HG02588 (cell line): ENCODE measurements at regions not wholly inside any gene's neighbourhood (a gene's known extent, or its start where the extent isn't known, plus 50 kb on each side); places are given as distances from the start of the nearest gene placed in this dataset.
A peak's percentile ranks its signal among the peaks of the same experiment; 100 is the strongest.

Experiments used
- ATAC-seq: cut with Tn5 transposase; IDR thresholded peaks from one replicate; pipeline ENCODE4 v1.9.1; 2021; ENCODE audit warnings: mild to moderate bottlenecking, moderate library complexity; ENCODE audit not compliant: unreplicated experiment

DNA sequence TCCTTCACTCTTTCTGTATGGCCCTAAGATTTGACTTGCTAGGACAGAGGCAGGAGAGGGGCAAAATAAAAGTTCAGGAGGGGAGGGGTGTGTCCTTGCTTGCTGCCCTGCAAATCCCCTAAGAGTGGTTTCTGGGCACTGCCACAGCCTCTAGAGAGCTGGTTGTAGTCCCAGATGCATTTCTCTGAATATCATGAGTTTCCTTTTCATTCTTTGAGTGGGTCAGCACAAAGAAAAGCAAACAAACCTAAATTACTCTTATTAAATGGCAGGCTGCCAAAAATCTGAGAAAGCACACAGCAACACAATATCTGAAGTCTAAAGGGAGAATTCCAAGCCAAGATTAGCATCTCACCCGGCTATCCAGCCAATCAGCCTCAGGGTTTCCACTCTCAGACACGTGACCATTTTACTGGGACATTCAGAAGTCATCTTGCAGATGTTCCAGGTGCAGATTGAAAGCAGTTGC is 919.3 kb downstream of the TUSC7 start:
- ATAC-seq, result peak; percentile 30

DNA sequence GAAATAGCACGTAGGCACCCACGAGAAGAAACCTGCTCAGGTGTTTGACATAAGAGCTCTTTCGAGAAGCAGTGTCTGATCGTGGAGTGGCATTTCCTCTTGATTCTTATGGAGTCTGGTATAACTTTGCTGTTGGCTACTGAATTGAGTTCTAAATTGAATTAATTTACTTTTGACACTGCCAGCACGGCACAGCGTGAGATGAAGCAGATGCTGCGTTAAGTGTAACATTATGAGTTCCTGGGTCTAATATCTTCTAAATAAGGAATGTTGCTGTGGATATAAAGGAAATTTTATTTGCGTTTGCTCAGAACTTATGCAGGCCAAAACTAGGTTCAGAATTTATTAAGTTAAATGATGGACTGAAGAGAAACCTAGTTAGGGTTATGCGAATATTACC is 919.9 kb downstream of the TUSC7 start:
- no peak for ATAC-seq

DNA sequence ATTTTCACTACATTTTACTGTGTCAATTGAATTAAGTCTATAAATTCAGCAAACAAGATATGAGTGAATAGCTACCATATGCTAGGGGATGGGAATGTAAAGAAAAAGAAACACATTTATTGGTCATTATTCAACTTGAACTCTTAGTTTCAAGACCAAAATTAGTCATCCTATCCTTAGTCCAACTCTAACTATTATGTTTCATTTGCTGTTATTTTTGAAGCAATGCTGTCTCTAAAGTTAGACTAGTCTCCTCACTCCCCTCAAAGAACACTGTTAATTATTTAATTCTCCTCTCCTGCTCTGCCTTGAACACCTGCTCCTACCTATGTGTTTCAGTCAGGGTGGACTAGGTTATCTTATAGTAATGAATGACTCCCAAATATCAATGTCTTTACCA is 920.9 kb downstream of the TUSC7 start:
- peak; percentile 53 for ATAC-seq

DNA sequence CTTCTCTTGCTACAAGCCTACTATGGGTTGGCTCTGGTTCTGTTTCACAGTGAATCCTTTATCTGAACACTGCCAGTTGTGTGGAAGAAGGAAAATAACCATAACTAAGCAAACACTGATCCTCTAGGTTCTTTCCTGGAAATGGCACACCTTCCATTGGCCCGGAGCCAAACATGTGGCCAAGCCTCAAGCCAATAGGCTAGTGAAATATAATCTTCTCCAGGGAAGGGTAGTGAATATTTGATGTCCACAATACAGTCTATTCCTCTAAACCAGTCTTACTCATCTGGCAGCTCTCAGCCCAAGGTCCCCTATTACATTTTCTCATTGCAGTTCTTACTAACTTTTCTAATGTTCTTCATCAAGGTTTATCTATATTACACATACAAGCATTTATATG is 921.3 kb downstream of the TUSC7 start:
- ATAC-seq, result no peak

DNA sequence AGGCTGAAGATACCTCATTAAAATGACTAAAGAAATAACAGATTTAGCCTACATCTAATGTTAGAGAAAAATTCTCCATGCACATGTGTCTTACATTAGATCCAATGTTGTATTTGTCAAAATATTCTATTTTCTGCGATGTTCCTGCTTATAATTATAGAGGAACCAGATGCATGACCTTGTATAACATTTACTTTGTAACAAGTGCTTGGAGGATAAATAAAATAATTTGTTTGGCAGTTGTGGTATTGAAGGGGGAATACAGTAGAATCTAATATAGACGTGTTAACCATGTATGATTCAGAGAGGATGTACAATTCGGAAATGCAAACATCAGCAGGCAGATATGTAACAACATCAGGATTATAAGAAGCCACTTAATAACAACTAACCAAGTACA is 922.2 kb downstream of the TUSC7 start:
- no peak for ATAC-seq

DNA sequence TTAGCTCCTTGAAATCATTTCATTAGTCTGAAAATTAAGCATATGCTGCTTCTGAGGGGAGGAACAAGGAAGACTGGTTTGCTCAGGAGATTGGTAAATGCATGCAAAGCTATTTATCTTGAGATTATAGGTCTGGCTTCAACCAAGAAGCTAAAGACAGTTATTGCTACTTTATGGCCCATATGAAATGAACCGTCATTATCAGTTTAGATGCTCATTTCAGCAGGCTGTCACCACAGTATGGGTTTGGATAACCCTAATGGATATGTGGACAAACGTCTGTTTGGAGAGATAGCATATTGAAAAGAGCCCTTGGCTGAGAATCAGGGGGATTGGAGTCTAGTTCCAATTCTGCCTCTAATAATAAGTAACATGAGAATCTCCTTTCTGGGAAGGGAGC is 922.6 kb downstream of the TUSC7 start:
- no peak for ATAC-seq

DNA sequence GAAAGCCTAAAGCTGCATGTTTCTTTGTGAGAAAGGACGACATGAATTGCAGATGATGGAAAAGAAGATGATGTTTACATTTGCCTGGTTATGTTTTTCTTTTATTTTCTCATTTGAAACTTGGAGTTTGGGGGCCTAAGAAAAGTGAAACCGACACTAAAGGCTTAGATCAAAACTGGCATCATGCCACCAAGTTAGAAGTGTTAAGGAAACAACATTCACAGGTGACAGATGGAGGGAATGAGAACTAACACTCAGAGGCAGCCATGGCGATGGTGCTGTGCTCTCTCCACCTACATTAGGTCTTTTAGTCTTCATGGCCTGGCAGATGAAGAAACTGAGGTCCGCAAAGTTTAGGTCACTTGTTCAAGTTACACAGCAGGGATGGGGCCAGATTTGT is 923.6 kb downstream of the TUSC7 start:
- ATAC-seq, result no peak

DNA sequence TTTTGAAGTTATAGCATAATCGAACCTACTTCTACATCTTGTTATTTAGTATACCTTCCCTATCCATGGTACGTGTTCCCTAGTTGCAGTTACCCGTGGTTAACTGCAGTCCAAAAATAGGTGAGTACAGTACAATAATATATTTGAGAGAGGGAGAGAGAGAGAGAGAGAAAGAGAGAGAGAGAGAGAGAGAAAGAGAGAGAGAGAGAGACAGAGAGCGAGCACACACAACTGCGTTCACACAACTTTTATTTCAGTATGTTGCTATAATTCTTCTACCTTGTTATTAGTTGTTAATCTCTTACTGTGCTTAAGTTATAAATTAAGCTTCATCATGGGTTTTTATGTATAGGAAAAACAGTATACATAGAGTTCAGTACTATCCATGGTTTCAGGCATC is 928.1 kb downstream of the TUSC7 start:
- no peak for ATAC-seq

DNA sequence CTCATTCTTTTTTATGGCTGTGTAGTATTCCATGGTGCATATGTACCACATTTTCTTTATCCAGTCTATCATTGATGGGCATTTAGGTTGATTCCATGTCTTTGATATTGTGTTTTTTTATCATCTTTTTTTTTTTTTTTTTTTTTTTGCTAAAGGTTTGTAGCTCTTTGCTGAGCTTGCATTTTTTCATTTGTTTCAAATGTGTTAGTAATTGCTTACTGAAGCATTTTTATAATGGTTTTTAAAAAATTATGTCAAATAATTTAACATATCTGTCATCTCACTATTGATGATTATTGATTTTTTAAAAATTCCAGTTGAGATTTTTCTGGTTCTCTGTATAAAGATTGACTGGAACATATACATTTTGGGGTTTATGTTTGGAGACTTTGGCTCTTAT is 934.6 kb downstream of the TUSC7 start:
- ATAC-seq, result no peak

DNA sequence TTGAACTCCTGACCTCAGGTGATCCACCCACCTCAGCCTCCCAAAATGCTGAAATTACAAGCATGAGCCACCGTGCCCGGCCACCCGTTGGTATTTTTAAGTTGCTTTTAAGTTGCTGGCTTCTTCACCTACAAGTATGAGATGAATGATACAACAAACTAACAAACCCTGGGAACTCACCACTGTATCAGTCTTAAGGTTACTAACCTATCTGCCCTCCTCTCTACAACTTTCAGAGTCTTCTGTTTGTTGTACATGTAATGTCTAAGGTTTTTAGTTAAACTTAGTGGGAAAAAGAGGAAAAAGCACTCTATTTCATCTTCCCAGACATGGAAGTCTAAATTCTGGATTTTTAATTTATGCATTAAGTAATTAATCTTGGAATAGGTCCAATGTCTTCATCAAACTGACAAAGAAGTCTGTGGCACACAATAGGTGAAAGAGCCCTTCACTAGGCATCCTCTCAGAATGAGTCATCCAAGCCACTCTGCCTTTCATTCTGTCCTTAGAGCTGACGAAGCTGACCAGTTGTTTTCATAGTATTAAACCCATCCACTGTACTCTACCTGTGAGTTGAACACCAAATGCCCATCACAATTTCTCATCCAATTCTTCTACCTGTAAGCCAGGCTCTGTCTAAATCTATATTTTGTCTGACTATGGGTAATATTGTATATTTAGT is 936.1 kb downstream of the TUSC7 start:
- ATAC-seq, result peak; percentile 92

DNA sequence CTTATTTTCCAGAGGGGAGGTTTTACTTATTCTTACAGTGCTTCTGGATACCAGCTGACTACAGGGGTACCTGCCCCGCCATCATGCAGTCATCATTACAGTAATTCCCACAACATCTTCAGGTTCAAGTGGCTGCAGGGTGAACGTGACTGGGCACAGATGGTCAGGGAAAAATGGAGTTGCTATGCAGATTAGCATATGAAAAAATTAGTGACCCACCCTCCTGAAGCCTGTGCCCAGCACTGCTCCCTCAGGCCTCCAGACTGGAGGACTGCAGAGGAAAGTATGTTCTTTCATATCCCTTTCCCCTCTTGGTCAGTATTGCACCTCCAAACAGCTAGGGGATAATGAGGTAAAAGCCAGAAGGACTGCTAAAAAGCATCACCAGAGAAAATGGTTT is 937.9 kb downstream of the TUSC7 start:
- ATAC-seq, result no peak

DNA sequence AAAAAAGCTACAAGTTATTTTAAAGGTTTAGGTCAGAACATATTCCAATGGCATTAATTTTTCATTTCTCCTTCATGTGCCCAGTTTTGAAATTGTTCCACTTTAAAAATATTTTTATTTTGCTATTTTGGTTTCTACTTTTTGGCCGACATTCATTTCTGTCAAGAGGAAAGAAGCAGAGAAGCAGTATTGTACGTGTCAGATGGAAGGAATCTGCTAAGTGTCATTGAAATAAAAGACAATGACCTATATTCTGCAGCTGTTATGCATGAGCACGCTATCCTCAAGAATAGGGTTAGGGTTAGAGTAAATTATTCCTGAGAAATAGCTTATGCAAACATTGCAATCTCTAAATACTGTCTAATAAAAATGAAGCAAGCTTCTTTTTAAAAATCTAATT is 941.7 kb downstream of the TUSC7 start:
- ATAC-seq, result no peak

DNA sequence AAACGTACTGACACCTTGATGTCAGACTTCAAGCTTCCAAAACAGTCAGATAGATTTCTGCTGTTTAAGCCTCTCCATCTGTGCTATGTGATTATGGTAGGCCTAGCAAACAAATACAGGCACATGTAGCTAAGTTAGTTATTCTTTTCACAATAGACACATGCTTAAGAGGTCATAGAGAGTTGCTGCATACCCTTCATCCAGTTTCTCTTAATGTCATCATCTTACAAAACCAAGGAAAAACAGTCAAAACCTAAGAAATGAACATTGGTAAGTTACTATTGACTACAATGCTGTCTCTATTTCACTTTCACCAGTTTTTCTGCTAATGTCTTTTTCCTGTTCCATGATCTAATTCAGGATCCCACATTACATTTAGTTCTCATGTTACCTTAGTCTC is 946.8 kb downstream of the TUSC7 start:
- no peak for ATAC-seq

DNA sequence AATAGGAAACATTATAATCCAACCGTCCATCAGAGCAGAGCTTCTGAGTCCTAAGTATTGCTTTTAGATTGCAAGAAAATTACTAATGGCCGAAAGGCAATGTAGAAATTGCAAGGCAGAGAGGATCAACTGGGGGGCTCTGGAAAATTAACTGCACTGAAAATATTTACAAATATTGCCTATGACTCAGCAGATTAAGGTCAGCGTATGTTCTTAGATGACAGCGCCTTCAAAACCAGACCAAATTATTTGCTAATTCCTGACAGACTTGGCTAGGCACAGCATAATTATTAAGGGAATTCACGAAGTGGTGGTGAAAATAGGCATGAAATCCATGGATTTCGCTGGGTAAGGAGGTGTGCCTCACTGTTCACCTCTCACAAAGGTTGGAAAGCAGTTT is 947.7 kb downstream of the TUSC7 start:
- ATAC-seq, result no peak

DNA sequence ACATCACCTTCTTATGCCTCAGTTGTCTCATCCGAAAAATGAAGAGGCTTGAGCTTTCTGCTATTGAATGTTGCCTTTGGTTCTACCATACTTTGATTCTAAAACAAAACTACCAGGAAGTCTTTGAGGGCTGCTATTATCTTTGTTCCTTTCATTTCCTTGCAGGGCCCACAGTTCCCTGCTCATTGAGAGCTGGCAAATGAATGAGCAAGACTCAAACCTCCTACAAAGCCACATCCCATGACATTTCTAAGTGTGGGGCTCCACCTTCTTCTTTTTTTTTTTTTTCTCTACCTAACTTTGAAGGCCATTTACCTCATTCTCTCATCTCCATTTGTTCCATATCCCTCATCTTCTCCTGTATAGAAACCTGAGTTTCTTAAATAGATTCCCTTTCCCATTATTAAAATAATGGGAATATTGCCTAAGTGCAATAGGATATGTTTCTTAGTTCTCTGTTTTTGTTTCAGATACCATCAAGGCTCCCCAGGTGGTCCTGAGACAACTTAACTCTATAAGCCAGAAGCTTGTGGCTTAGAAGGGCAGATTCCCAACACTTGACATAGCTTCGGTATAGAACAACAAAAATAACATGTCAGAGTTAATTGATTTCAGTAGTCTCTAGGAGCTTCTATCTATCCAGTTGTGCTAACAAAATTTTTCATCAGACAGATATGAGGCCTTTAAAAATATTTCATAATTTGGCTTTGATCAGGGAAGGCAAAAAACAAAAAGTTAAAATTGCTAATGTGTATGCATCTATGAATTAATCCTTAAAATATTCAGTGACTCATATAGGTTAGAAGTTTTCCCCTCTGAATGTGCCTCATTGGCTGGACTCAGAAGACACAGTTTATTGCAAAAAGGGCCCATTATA is 951.6 kb downstream of the TUSC7 start:
- no peak for ATAC-seq

DNA sequence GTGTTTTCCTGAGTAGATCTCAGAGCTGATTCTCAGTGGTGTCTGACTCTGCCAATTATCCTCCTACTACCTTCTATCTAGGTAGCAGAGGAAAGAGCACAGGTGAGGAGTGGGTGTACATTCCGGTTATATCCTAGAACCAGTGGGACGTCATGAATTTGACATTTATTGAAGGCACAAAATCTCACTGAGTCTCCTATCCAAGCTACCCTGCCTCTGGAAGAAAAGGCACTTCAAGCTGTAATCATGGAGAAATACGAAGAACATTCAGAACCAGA is 952.2 kb downstream of the TUSC7 start:
- ATAC-seq, result no peak

DNA sequence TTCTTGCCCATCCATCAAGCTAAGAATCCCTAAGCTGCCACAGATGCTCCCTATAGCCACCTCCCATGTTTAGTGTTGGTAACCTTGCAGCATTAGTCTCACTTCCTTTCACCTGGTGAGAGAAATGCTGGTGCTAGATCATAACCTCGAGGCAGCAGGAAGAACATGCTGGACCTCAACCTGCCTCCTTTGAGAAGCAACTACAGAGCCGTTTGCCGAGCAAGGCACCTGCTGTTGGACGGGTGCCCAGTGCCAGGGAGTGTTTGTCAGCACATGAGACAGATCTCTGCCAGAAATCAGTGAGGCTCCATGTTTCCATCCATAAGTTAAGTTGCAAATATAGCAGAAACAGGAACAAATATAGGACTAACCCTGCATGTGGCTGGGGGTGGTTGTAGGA is 955.7 kb downstream of the TUSC7 start:
- no peak for ATAC-seq

DNA sequence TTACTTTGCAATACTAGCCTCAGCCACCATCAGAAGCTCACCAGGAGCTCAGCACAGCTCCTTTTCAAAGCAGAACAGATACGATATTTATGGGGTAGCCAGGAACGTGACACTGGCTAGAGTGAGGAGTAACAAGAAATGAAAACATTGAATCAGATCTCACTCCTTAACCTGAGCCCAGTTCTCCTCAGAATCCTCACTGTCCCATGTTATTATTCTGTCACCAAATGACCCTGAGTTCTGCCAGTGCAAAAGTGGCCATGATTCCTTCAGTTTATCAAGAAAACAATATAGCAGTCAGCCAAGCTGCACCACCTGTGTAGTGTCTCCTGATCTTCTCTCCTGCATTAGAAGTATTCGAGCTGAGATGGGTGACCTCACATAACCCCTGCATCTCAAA is 956.7 kb downstream of the TUSC7 start:
- no peak for ATAC-seq

DNA sequence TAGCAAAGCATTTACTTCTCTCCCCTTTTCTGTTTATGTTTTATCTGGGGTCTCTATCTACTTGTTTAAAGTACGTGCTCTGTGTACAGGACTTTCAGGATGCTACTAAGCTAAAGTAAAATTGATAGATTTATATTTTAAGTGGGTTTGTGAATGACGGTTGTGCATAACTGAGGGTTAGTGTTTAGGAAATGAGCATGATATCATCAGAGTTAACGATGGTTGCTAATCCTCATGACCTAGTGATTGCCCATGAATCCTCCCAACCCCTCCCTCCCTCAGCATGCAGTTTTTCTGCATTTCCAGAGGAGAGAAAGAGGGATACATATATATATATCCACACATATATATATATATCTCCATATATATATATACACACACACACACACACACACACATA is 957.2 kb downstream of the TUSC7 start:
- no peak for ATAC-seq

DNA sequence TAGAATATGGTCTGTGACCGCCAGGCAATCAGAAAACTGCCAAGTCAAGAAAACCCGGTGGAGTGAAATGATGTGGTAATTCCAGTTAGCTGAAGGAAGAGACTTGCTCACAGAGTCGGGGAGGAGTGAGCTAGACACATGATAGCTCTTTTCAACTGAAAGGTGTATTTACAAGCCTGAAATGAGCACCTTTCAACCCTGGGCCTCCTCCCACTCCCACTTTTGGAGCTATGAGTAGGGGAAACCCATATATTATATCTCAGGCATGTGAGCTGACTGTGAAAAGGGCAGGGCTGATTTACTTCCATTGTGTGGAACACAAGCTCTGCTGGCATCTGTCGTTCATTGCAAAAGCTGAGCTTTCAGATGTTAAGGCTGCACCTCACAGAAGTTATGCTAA is 960.2 kb downstream of the TUSC7 start:
- no peak for ATAC-seq

DNA sequence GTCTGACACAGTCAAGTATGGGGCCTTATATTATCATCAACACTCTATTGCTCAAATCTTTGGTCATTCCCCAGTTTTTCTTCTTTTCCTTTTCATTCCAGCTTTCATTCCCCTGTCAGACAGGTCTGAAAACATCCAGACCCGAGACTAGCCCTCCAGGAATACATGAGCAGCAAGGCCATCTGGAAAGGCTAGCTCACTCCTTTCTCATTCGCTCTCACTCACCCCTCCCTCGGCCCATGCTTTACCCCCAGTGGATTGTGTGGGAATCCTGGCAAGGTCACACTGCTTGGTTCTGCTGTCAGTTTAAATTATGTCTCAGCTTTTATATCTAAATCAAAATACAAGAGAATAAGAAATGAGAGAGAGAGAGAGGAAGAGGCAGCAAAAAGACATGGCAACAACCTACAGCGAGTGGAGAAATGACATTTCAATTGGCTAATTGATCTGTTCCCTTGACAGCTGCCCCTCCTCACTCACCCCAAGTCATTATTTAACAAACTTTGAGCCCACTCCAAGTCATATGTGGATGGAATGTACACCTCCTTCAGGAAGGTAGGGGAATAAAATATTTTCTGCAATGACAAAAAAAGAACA is 962.2 kb downstream of the TUSC7 start:
- no peak for ATAC-seq

DNA sequence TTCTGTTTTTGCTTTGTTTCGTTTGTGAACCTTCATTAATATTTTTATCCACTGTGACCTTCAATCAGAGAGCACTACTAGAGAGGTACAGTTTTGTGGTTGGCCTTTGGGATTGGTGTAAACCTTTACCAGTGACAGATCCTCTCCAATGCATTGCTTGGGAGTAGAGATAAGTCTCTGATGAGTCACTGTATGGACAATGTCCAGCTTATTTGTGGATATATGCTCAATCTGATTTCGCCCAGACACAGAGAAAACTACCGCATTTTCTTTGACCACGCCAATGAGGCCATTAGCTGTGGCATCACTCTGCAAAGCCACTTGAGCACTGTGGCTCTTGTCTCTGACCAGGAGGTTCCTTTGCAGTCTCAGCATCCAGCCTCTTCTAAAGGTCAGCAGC is 964.7 kb downstream of the TUSC7 start:
- no peak for ATAC-seq
